GM18873 (cell line): ENCODE measurements at regions not wholly inside any gene's neighbourhood (a gene's known extent, or its start where the extent isn't known, plus 50 kb on each side); places are given as distances from the start of the nearest gene placed in this dataset.

Experiments used
- ATAC-seq: cut with Tn5 transposase; IDR thresholded peaks from one replicate; pipeline ENCODE4 v1.9.1; 2021; ENCODE audit warnings: mild to moderate bottlenecking, moderate library complexity, moderate number of reproducible peaks; ENCODE audit not compliant: unreplicated experiment, low FRiP score

GRCh38 chr11:39165021-39165420, 2294.4 kb downstream of the LRRC4C start:
- ATAC-seq: no peak

DNA sequence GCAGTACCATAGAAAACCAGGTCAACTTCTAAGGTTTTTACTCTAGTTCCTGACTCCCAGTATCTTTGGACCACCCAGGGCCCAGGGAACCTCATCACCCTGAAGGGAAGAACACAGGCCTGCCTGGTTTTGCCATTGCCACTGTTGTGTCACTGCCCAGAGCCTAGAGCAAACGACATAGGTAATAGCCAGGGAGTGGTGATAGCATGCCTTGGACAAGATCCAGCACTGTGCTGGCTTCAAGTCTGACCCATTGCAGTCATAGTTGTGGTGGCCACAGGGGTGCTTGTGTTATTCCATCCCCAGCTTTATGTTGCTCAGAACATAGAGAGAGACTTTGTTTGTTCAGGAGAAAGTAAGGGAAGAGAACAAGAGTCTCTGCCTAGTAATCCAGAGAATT, 2310.2 kb downstream of the LRRC4C start:
- ATAC-seq: no peak

DNA sequence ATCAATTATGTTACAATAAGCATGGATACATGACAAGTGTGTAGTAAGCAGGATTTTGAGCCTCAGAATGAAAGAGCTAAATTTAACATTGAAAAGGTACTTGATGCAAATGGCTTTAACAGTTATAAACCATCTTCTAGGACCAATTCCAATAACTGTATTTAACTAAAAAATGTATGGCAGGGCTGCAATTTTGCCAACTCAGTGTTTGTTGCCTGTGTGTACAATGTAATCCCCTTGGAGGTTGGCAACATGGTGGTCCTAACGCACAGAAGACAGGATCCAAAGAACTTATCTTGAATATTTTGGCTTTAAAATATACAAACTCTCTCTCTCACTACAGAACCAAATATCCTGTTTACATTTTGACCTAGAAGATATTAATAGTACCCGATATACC, 2314.1 kb downstream of the LRRC4C start:
- no peak for ATAC-seq

GRCh38 chr11:39144351-39145130, 2314.9 kb downstream of the LRRC4C start:
- no peak for ATAC-seq

- ATAC-seq: no peak
These were observed 2319.9 kb downstream of the LRRC4C start for GRCh38 chr11:39139581-39139980.

GRCh38 chr11:39120890-39121289, 2338.6 kb downstream of the LRRC4C start:
- no peak for ATAC-seq

GRCh38 chr11:39113606-39114005, 2345.8 kb downstream of the LRRC4C start:
- ATAC-seq: no peak

DNA sequence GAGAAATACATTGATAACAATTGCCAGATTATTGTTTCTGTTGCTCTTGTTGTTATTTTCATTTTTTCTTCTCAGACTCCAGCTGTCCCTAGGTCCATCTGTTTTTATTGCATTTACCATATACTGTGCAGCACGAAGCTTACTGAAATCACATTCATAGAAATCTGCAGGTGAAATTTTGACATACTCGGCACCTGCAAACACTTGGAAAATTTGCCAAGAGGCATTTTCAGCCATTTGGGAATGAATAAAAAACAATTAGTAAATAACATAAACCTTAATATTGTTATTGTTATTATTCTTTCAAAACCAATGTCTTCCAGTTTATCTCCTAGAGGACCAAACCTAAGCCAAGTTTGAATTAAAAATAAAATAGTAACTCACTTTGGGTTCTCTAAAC, 2357.2 kb downstream of the LRRC4C start:
- ATAC-seq: no peak

- no peak for ATAC-seq
These were observed 2381.0 kb downstream of the LRRC4C start for GRCh38 chr11:39078465-39078864.

DNA sequence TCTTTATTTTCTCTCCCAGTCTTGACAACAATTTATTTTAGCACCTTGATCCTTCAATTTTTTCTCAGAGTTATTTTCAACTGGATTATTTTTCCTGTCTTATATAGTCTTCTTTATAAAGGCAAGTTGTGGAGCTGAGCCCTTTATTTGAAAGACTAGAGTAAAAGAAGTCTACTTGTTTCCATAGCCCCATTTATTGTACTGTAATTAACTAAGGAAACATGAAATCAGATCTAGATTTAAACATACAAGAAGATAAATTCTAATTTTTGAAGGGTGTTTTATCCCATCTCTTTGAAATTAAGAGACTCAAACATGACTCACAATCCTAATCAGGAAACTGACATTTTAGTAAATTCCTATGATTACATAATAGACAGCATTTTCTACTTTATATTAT, 2421.8 kb downstream of the LRRC4C start:
- ATAC-seq: no peak

DNA sequence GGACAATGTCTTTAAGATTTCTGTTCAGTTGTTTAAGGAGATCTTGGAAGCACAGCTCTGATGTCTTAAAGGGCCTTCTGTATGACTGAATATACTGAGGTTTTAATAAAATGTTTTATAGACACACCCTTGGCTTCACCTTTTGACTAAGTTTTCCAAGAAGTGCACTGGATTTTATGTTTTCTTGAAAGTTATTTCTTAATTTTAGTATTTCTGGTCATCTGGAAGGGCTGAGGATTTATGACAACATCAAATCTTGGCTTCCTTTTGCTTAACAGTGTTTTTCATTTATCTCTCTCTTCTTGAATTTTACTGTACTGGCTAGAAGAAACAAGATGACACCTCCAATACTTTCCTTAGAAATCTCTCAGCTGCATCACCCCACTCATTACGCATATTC, 2423.4 kb downstream of the LRRC4C start:
- ATAC-seq: no peak

DNA sequence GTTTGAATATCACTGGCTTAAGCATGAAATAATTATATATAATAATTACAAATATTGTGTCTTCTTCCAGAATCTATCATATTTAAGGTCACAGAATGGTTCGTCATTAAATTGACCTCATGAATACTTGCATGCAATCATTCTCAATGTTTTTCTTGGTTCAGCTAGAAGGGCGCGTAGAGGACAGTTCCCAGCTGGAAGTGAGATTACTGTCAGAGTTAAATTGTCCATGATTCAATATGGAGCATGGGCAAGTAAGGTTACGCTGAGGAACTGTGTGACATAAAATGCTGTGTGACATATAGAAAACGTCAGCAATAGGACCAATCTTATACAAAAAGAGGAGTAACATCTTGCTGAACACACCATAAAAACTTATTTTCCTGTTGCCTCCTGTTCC, 2423.5 kb upstream of the RAG2 start:
- no peak for ATAC-seq

- no peak for ATAC-seq
These were observed 2413.8 kb upstream of the RAG2 start for GRCh38 chr11:39011797-39012196.

GRCh38 chr11:38990841-38991240, 2392.8 kb upstream of the RAG2 start:
- no peak for ATAC-seq

DNA sequence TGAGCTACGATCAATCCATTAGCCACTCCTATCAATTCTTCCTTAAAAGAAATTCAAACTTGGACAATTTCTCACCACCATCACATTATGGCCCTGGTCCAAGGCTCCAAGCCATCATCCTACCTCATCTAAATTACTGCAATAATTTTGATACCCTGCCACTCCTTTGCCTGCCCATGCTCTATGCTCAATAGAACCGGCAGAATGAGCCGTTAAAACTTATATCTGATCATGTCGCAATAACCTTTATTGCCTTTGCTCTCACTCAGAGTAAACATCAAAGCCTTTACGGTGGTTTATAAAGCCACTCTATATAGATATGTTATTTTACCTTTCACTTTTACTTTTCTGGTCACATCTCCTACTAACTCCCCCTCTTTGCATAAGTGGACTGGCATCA, 2392.1 kb upstream of the RAG2 start:
- ATAC-seq: no peak

DNA sequence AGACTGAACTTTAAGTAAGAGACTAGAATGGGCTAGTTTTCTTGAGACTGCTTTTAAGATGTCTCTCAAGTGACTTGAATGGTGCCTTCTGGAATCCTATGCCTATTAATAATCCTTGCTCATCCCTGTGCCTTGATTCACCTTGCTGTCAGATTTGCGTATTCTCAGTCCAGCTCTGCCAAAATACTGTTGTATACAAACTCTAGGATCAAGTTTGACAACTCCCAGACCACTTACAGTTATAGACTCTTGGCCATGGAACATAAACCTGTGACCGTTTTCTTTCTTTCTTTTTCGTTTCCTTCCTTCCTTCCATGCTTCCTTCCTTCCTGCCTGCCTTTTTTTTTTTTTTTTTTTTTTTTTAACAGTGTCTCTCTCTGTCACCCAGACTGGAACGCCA, 2390.9 kb upstream of the RAG2 start:
- ATAC-seq: no peak

DNA sequence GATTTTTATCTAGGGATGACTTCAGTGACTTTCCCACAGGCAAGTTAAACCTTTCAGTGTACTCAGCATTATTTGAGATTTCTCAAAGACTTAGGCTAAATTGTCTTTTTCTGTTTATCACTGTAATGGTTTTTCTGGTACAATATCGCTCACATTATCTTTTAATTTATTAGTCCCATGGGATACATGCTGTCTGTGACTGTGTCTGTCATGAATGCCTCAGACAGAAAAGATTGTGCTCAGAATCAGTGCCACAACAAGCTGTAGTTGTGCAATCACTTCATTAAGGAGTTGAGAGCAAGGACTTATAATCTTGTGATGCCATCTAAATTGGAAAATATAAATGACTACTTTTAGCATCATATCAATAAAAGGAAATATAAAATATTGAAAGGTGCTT, 2374.2 kb upstream of the RAG2 start:
- no peak for ATAC-seq

- no peak for ATAC-seq
These were observed 2373.1 kb upstream of the RAG2 start for GRCh38 chr11:38971141-38971540.

- no peak for ATAC-seq
These were observed 2370.9 kb upstream of the RAG2 start for GRCh38 chr11:38968951-38969350.

GRCh38 chr11:38952698-38953097, 2354.7 kb upstream of the RAG2 start:
- ATAC-seq: no peak

DNA sequence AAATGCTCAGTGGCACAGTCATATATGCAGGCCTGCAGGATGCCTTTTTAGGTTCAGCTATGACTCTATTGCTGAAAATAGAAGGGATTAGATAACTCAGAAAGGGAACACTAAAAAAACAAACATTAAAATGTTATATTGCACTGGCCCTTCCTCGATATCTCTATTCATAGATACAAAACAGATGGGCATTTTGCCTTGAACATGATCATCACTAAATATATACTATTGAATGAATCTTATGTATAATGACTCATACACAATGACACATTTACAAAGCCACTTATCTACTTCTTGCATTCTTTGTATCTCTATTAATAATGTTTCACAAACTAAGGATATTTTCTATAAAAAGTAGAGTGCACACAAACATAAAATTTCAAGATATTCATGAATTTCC, 2352.8 kb upstream of the RAG2 start:
- no peak for ATAC-seq

- no peak for ATAC-seq
These were observed 2350.4 kb upstream of the RAG2 start for GRCh38 chr11:38948392-38948791.

GRCh38 chr11:38937709-38938108, 2339.7 kb upstream of the RAG2 start:
- ATAC-seq: no peak
